ENCODE measurements at regions not wholly inside any gene's neighbourhood (a gene's known extent, or its start where the extent isn't known, plus 50 kb on each side); places are given as distances from the start of the nearest gene placed in this dataset.
"Not testable (repeated sequence)": the region's sequence is repeated elsewhere in the genome, so short reads cannot be mapped to it uniquely, and the experiment has no call there.

GRCh38 chr1:116847688-116848531, 61.8 kb upstream of the PTGFRN start:
- DNase-seq (ENCODE audit: missing footprints) = peak; percentile 73
- peak; percentile 77 for ATAC-seq
- intact Hi-C loops (cut with DNase I) = no loop called here

GRCh38 chr1:116850436-116850835, 59.3 kb upstream of the PTGFRN start:
- ATAC-seq (no peak), DNase-seq (ENCODE audit: missing footprints) (no peak)
- intact Hi-C loops (cut with DNase I) = no loop called here

- intact Hi-C loops (cut with DNase I); DNase-seq (ENCODE audit: missing footprints); ATAC-seq: not testable (repeated sequence)
These were observed 58.5 kb upstream of the PTGFRN start for GRCh38 chr1:116851189-116851588.

GRCh38 chr1:116851846-116852245, 57.9 kb upstream of the PTGFRN start:
- intact Hi-C loops (cut with DNase I) = no loop called here
- no peak for DNase-seq (ENCODE audit: missing footprints)
- ATAC-seq = no peak

GRCh38 chr1:116852367-116852766, 57.3 kb upstream of the PTGFRN start:
- ATAC-seq (no peak), DNase-seq (ENCODE audit: missing footprints) (peak; percentile 56)
- intact Hi-C loops (cut with DNase I) = no loop called here

GRCh38 chr1:116852910-116853309, 56.8 kb upstream of the PTGFRN start:
- intact Hi-C loops (cut with DNase I) = no loop called here
- ATAC-seq (no peak), DNase-seq (ENCODE audit: missing footprints) (no peak)

GRCh38 chr1:116853680-116854402, 55.9 kb upstream of the PTGFRN start:
- DNase-seq (ENCODE audit: missing footprints) (no peak), ATAC-seq (no peak)
- intact Hi-C loops (cut with DNase I) = no loop called here

GRCh38 chr1:116854403-116854690, 55.4 kb upstream of the PTGFRN start:
- ATAC-seq = peak; percentile 32
- intact Hi-C loops (cut with DNase I) = no loop called here
- no peak for DNase-seq (ENCODE audit: missing footprints)

- DNase-seq (ENCODE audit: missing footprints) (no peak), ATAC-seq (no peak)
- intact Hi-C loops (cut with DNase I) = loop anchor here (1.0 kb wide), 1 partner anchor 201 kb away; no protein-coding TSS in a partner anchor
These were observed 55.0 kb upstream of the PTGFRN start for GRCh38 chr1:116854716-116855115.

- intact Hi-C loops (cut with DNase I) = loop anchor here (1.0 kb wide), 1 partner anchor 200 kb away; no protein-coding TSS in a partner anchor
- DNase-seq (ENCODE audit: missing footprints) (peak; percentile 80), ATAC-seq (peak; percentile 88)
These were observed 54.5 kb upstream of the PTGFRN start for GRCh38 chr1:116855191-116855619.

- intact Hi-C loops (cut with DNase I) = loop anchor here (1.0 kb wide), 1 partner anchor 200 kb away; no protein-coding TSS in a partner anchor
- ATAC-seq (no peak), DNase-seq (ENCODE audit: missing footprints) (no peak)
These were observed 53.9 kb upstream of the PTGFRN start for GRCh38 chr1:116855773-116856201.

- intact Hi-C loops (cut with DNase I) = no loop called here
- DNase-seq (ENCODE audit: missing footprints) = no peak
- no peak for ATAC-seq
These were observed 53.4 kb upstream of the PTGFRN start for GRCh38 chr1:116856312-116856711.

- ATAC-seq (no peak), DNase-seq (ENCODE audit: missing footprints) (no peak)
- intact Hi-C loops (cut with DNase I) = no loop called here
These were observed 52.6 kb upstream of the PTGFRN start for GRCh38 chr1:116857092-116857491.

Measured in Right ventricle myocardium inferior (tissue), 1 donor.